SK-MEL-5 (cell line): ENCODE measurements at regions not wholly inside any gene's neighbourhood (a gene's known extent, or its start where the extent isn't known, plus 50 kb on each side); places are given as distances from the start of the nearest gene placed in this dataset.
"Not testable (repeated sequence)": the region's sequence is repeated elsewhere in the genome, so short reads cannot be mapped to it uniquely, and the experiment has no call there.

Source experiments
- DNase-seq: peaks from one replicate; pipeline ENCODE4 v3.0.0-alpha.2; 2016; ENCODE audit warnings: low read depth, low spot score
- in situ Hi-C: cut with HindIII; loops from 2 replicates; pipeline ENCODE4 v1.10.0; 2016; ENCODE audit warnings: low sequenced_read_pairs, high pct_unique_total_duplicates, low pct_unique_long_range_greater_than_20kb

DNA sequence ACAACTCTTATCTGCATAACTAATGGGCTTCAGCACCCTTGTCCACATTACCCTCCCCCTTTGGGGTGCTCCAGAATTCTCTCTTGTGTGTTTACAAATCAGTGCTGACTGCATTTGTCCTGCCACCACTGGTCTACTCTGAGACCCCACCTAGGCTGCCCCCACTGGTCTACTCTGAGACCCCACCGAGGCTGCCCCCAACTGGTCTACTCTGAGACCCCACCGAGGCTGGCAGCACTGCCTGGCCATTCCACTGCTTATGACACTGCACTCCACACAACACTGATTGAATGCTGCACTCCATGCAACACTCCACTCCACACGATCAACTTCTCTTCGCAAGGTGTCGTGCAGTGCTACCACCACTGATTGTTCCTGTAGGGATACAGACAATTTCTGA is 1459.2 kb upstream of the SLC10A2 start:
- DNase-seq, result no peak
- in situ Hi-C loops, result no loop called here

DNA sequence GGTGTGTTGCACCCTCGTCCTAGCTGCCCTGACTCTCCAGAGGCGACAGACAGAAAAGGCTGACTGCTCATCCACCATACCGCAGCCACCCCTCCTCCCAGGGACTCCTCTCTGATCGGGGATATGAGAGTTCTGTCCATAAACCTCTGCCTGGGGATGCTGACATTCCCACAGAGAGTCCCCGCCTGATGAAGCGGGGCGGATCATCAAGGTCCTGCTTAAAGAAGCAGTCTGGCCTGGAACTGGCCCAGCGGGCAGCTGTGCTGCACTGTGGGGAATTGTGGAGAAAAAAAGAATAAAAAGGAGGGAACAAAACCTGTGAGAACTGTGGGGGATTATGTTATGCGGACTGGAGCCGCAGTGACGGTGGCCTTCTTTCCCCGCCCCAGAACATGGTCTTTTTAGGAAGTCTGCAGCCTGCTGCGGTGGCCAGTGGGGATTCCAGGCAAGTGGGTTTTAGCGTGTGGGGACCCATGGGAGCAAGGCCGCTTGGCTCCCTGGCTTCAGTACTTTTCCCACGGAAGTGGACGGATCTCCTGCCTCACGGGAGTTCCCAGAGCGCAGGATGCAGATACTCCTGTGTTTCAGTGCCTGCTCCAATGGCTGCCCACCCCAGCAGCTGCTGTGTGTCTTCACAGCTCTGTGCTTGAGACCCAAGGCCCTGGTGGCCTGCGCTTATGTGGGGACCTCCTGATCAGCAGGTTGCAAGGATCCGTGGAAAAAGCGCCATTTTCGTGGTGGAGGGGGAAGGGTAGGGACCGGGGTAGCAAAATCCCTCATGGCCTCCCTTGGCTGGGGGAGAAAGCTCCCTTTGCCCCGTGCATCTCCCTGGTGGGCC is 1456.2 kb upstream of the SLC10A2 start:
- DNase-seq, result no peak
- in situ Hi-C loops, result no loop called here

DNA sequence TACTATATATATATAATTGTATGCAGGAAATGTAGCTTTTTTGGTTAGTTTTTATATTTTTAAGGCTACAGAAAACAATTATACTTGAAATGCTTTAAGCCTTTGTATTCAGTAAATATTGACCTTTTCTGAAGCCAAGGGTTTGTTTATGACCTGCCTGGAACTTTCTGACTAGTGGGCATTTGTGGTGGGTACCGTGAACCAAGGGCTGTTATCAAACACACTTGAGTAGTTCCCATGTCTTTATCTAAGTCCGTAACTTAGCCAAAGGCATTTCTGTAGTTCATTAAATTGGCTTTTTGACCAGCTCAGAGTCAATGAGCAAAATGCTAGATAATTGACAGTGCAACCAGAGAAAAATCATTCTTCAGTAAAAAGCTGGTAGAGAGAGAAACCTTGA is 1444.2 kb upstream of the SLC10A2 start:
- in situ Hi-C loops, result no loop called here

DNA sequence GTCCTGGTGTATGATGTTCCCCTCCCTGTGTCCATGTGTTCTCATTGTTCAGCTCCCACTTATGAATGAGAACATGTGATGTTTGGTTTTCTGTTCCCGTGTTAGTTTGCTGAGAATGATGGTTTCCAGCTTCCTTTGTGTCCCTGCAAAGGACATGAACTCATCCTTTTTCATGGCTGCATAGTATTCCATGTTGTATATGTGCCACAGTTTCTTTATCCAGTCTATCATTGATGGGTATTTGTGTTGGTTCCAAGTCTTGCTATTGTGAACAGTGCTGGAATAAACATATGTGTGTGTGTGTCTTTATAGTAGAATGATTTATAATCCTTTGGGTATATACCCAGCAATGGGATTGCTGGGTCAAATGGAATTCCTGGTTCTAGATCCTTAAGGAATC is 1427.3 kb upstream of the SLC10A2 start:
- in situ Hi-C loops, DNase-seq: not testable (repeated sequence)

More for the DNA sequence above, 1444.2 kb upstream of the SLC10A2 start:
- DNase-seq, result no peak

DNA sequence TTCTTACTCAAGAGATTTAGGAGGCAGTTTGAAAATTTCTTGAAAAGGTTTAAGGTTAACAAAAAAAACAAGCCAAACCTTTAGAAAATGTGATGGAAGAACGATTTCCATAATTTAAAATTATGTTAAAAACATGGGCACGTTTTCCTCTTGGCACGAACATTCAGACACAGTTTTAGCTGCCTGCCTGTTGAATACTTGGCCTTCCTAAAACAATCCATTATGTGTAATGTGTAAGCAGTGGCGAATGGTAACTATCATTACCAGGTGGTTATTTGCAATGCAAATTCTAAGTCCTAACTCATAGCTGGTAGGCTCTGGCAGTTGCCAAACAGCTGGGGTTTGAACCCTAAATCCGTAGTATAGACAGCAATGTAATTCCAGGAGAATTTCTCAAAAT is 1425.7 kb upstream of the SLC10A2 start:
- in situ Hi-C loops, result no loop called here
- DNase-seq, result no peak

DNA sequence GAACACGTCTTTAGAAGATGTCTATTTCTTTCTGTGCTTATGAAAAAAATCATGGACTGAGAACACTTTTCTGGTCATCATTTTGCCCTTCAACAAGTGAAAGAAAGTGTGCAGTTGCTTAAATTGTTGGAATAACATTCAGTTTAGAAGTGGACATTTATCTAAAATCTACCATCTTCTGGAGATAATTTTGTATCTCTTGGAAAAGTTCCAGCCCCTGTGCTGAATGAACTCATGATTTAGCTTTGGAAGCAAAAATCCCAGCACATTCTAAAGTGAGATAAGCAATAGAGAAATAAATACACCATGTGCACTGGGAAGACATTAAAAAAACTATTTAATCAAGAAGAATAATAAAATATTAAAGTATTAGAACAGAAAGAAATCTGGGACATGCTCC is 1420.8 kb upstream of the SLC10A2 start:
- in situ Hi-C loops, result no loop called here
- DNase-seq, result no peak

DNA sequence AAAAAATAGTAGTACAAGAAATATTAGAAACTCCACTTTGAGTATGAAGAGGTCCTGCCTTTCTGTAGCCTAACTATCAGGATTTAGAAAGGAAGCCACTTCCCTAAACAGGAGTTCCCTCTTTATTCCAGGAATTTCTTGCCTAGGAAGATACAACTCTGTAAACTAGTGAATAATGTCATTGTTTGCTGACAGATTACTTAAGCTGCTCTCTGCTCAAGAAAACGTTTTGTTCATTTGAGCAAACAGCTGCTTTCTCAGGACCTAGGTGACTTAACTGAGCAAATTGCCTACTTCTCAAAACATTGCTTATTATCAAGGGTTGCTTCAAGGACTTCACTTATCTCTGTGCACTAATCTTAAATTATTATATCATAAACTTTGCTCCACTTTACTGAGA is 1419.4 kb upstream of the SLC10A2 start:
- peak; percentile 49 for DNase-seq
- in situ Hi-C loops, result no loop called here

DNA sequence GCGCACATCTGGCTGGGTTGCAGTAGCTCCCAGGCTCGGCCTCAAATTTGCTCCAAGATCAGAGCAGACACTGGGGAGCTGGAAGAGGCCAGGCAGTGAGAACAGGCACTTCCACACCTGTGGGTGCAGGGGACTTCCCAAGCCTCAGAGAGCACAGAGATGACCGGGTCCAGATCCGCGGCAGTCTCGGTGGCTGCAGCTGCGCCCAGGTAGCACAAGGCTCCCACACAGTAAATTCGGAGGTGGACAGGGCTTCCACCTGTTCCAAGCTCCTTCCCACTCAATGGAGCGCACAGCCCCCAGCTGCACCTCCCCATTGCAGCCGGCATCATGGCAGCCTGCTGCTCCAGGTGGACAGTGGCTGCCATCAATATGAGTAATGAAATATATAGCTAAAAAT is 1417.4 kb upstream of the SLC10A2 start:
- in situ Hi-C loops, result no loop called here
- DNase-seq, result no peak

DNA sequence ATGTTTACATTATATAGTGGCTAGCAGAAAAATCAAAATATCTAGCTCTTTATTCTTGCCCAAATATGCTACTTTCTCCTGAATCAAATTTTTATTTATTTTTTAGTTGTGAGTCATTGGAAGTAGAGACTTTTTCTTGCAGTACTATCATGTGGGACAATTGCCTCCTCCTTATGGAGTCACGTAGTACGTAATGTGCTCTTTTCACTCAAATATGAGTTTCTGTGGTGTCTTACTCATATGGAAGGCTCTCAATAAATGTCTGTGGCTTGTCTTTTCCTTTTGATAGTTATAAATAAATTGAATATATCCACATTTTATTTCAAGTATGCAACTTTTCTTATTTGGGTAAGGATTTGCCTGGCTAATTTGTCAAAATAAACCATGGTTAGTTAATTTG is 1411.0 kb upstream of the SLC10A2 start:
- no peak for DNase-seq
- in situ Hi-C loops, result no loop called here

DNA sequence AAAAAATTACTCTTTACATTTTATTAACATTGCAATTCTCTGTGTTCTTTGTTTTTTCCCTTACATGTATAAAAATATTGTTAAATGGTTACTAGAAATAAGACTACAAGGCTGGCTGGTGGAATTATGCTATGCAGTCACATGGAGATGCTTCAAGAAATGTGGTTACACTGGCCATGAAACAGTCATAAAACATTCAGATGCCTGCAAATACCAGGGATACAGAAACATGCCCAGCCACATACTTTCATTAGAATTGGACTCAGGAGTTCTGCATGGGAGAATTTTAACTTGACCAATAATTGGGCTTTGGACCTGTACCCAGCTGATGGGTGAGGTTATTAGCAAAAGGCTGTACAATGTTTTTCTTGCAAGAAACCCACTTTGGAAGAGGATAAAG is 1407.7 kb upstream of the SLC10A2 start:
- in situ Hi-C loops, result no loop called here
- no peak for DNase-seq

DNA sequence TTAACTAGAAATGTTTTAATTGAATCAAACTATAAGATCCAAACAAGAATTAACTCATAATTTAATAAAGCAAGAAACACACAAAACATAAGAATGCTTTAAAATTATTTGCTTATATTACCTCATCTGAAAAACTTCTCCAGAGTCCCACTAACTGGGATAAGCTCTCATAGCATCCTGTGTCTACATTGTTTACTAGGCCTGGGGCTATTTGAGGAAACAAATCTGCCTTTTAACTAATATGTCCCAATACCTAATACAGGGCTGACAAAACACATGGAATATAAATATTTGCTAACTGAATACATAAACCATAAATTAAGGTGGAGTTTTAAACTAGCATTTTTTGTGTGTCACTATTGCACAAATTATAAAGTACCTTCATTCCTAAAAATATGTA is 1399.8 kb upstream of the SLC10A2 start:
- in situ Hi-C loops, result no loop called here
- DNase-seq, result peak; percentile 22

DNA sequence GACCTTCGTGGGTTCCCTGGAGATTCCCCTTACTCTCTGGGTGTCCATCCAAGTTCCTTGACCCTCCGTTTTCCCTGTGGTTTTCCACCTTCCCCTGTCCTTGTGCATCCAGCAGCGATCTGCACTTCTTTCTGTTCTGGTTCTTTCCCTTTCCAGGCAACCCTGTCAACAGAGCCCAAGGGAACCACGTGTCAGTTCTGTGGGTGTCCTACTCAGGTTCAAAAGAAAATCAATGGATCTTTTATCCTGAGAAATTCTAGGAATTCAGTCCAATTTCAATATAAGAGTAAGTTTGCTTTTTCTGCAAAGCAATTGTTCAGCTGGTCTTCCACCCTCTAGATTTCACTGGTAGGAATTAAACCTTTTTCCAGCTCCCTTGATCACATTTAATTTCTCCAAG is 1394.8 kb upstream of the SLC10A2 start:
- in situ Hi-C loops, result no loop called here

DNA sequence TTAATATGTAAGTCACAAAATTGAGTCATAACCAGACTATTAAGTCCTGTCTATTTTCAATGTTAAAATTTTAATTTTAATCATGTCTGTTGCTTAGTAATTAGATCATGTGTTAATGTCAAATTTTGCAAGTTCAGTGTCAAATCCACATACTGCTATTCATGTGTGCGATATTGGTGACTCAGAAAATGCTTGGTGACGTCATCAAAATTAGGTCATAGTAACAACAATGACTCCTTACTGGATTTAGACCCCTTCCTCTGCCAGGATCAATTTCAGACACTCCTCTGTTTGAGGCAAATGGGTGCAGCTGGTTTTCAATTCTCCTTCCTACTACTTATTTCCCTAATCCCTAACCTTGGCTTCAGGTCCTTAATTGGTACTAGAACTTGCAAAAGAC is 1394.3 kb upstream of the SLC10A2 start:
- no peak for DNase-seq
- in situ Hi-C loops, result no loop called here

More for the DNA sequence above, 1394.8 kb upstream of the SLC10A2 start:
- peak; percentile 26 for DNase-seq

DNA sequence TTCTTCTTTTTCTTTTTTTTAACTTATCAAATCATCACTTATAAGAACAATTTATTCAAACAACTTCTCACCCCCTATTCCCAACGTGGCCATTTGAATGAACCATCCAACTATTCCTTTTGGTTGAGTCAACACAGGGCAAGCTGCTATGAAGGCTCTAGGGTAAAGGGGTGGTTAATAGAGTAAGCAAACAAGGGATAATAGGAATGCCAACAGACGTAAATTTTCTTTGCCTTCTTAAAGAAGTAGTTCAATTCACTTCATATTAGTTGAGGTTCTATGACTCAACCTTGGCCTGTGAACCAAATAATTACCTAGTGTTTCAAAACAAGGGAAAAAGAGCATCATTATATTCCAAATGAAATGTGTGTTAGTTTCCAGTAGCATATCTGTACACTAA is 1383.8 kb upstream of the SLC10A2 start:
- DNase-seq, result peak; percentile 26
- in situ Hi-C loops, result no loop called here

DNA sequence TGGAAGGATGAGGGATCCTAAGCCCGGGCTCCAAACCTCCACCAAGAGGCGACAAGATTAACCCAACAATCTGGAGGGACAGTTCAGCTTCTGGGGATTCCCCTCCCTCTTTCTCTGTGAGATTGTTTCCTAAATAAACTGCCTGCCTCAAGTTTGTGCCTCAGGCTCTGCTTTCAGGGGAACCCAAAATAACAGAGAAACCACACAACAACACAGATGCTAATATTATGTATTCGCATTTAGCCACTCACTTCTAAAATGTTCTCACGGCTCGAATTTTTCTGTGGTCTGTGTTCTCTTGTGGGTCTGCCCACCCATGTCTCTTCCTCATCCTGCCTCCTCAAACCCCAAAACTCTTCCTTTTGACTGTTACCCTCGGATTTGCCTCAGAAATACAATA is 1381.1 kb upstream of the SLC10A2 start:
- no peak for DNase-seq
- in situ Hi-C loops, result no loop called here

DNA sequence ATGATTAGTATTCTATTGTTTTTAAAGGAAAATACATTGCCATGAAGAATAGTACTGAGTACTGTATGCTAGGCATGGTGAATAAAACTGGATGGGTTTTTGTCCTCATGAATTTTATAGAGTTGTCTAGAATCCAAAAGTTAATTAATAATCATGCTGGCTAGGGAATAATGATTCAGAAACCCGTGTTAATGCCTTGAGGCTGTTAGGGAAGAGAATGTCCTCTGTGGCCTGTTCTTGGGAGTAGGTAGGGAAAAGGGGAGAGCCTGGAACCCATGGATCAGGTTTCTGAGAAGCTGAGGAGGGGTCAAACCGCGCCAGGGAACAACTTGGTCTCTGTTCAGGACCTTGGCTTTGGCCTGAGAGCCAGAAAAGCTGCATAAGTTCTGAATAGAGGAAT is 1376.3 kb upstream of the SLC10A2 start:
- DNase-seq, result no peak

DNA sequence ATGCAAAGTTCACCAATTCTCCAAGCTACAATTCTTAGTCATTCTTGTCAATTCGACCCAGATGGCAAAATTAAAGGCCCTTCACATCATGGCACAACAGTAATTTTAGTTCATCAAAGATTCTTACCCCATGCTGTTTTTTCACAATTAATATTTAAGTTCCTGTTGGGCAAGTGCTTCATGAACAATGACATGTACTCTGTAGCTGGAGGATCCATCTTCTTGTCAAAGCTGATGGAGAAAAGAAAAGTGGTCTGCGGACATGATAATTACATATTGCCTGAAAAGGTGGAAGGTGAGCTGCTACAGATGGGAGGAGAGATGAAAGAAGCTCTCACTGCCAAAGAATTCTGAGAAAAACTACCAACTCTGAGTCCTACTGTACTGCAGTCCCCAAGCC is 1370.3 kb upstream of the SLC10A2 start:
- in situ Hi-C loops, result no loop called here
- DNase-seq, result no peak

More for the DNA sequence above, 1376.3 kb upstream of the SLC10A2 start:
- in situ Hi-C loops, result no loop called here

DNA sequence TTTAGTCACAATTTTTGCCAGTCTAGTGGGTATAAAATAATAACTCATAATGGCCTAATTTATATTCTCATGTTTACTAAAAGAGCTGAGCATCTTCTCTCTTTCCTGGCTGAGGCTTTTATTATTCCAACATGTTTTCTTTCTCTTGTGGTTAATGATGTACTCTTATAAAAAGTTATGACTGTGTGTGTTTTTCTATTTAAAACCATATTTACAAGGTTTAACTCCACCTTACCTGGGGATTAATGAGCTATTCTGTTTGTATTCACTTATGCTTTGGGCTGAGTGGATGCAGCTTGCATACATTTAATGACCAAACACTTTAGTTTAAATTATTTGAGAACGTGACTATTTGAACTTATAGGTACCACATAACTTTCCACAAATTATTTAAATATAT is 1365.7 kb upstream of the SLC10A2 start:
- DNase-seq, result no peak
- in situ Hi-C loops, result no loop called here

DNA sequence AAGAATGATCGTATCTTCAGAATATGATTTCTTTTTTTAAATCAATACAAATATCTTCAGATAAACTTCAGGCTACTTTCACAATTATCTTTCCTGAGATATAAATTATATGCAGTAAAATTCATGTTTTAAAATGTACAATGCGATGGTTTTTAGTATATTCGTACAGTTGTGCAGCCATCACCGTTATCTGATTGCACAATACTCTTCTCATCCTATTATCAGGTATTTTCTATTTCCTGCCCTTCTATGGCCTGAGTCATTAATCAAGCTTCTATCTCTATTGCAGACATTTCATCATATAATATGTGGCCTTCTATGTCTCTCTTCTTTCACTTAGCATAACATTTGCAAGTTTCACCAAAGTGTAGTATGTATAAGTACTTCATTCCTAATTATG is 1360.2 kb upstream of the SLC10A2 start:
- in situ Hi-C loops, result no loop called here
- DNase-seq, result no peak

DNA sequence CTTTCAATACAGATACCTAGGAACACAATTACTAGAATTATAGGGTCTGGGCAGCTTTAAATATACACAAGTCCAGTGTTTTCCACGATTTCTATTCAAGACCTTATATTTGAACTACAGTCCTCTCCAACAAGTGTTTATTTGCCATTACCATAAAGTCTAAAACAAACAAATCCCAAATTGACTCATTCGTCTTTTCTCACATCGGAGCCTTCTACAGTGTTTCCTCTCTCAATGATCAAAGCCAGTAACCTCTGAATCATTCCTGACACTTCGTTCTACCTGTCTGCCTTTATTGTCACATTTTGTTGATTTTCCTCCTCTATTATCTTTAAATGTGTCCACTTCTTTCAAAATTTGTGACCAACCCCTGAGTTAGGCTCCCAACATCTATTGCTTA is 1356.5 kb upstream of the SLC10A2 start:
- in situ Hi-C loops, result no loop called here
- no peak for DNase-seq
